Keratinocyte (primary cell): ENCODE measurements at regions not wholly inside any gene's neighbourhood (a gene's known extent, or its start where the extent isn't known, plus 50 kb on each side); places are given as distances from the start of the nearest gene placed in this dataset.

Source experiments
- DNase-seq: peaks from one replicate; pipeline ENCODE4 v3.0.0-alpha.2; 2011; ENCODE audit warnings: low read depth, missing footprints, low spot score
- FAIRE-seq: peaks from 2 replicates; lab custom pipeline; 2011; peaks lifted over from hg19 to GRCh38; lab: Jason Lieb, UNC
- H2AFZ ChIP-seq: 2 replicates; pipeline ENCODE4 v1.6.0; 2012; ENCODE audit warnings: low read length, control low read depth, inconsistent platforms; ENCODE audit not compliant: control insufficient read depth
- H3K27ac ChIP-seq: 2 replicates; pipeline ENCODE4 v1.5.1; 2011; ENCODE audit warnings: low read length; ENCODE audit not compliant: control insufficient read depth, insufficient read depth
- H3K27me3 ChIP-seq: 3 replicates; pipeline ENCODE4 v1.6.0; 2011; ENCODE audit warnings: low read length; ENCODE audit not compliant: control insufficient read depth, insufficient read depth; ENCODE audit errors: extremely low read depth
- H3K36me3 ChIP-seq, 2 experiments: 2 replicates in 1 of 2; 3 replicates in 1 of 2; pipeline ENCODE4 v1.5.1; 2011; ENCODE audit warnings: low read length in 2 of 2, mild to moderate bottlenecking in 1 of 2; ENCODE audit not compliant: control insufficient read depth in 2 of 2, insufficient read depth in 2 of 2; ENCODE audit errors: extremely low read depth in 1 of 2
- H3K4me1 ChIP-seq: 3 replicates; pipeline ENCODE4 v1.5.1; 2011; ENCODE audit warnings: low read length; ENCODE audit not compliant: control insufficient read depth, insufficient read depth; ENCODE audit errors: extremely low read depth
- H3K4me2 ChIP-seq: 3 replicates; pipeline ENCODE4 v1.6.0; 2011; ENCODE audit warnings: low read depth, low read length; ENCODE audit not compliant: control insufficient read depth, insufficient read depth; ENCODE audit errors: extremely low read depth
- H3K4me3 ChIP-seq, 3 experiments: fragments of 200-600 bp in 1 of 3; sonication (generic) in 1 of 3; 2 replicates in 2 of 3; 3 replicates in 1 of 3; pipeline ENCODE4 v1.5.1; 2011 to 2016; ENCODE audit warnings: low read length in 3 of 3, mild to moderate bottlenecking in 3 of 3, control low read depth in 2 of 3, inconsistent platforms in 1 of 3, low read depth in 1 of 3, mixed read lengths in 1 of 3, mixed run types in 1 of 3, moderate library complexity in 1 of 3; ENCODE audit not compliant: control insufficient read depth in 2 of 3, insufficient read depth in 2 of 3; ENCODE audit errors: extremely low read depth in 1 of 3
- H3K79me2 ChIP-seq: 2 replicates; pipeline ENCODE4 v1.6.0; 2012; ENCODE audit warnings: low read length; ENCODE audit not compliant: control insufficient read depth, insufficient read depth
- H3K9ac ChIP-seq: 3 replicates; pipeline ENCODE4 v1.6.0; 2011; ENCODE audit warnings: low read length; ENCODE audit not compliant: control insufficient read depth, insufficient read depth; ENCODE audit errors: extremely low read depth
- H3K9me1 ChIP-seq: 3 replicates; pipeline ENCODE4 v1.6.0; 2011; ENCODE audit warnings: low read length; ENCODE audit not compliant: control insufficient read depth, insufficient read depth; ENCODE audit errors: extremely low read depth
- H3K9me3 ChIP-seq: 2 replicates; pipeline ENCODE4 v1.5.1; 2012; ENCODE audit warnings: low read depth, low read length; ENCODE audit not compliant: control insufficient read depth
- H4K20me1 ChIP-seq: 3 replicates; pipeline ENCODE4 v1.6.0; 2011; ENCODE audit warnings: low read length; ENCODE audit not compliant: control insufficient read depth, insufficient read depth; ENCODE audit errors: extremely low read depth
- EZH2 ChIP-seq: IDR thresholded peaks from one replicate; pipeline ENCODE4 v1.6.1; 2012; ENCODE audit warnings: inconsistent platforms, mild to moderate bottlenecking, low read length, moderate library complexity
- dilution Hi-C: fragments of 300-500 bp; cut with MboI; formaldehyde crosslinking; loops from one replicate; pipeline ENCODE4 v1.7.0; 2020; ENCODE audit warnings: low sequenced_read_pairs; ENCODE audit not compliant: extremely low pct_ligation_motif_present
- TF ChIP-seq, protein P1 (sequence below), 3 experiments: IDR thresholded peaks in 1 of 3; conservative IDR thresholded peaks in 1 of 3; optimal IDR thresholded peaks in 1 of 3; 2 replicates in 2 of 3; 3 replicates in 1 of 3; pipeline versions ENCODE3 to v1.5.1; 2011; ENCODE audit warnings: low read length in 3 of 3, mild to moderate bottlenecking in 3 of 3, moderate library complexity in 2 of 3, control low read depth in 1 of 3, inconsistent platforms in 1 of 3; ENCODE audit not compliant: insufficient read depth in 2 of 3; ENCODE audit errors: extremely low read depth in 1 of 3

GRCh38 chrX:93985344-93986307, 311.6 kb downstream of the FAM133A start:
- Histone ChIP-seq H3K36me3 (no peaks in the 10 kb centered on the region), H3K4me2 (no peak overlapping the region), H3K9me1 (no peaks in the 10 kb centered on the region), H4K20me1 (no peaks in the 10 kb centered on the region), H3K79me2 (no peaks in the 10 kb centered on the region), H3K9ac (no peak overlapping the region), H2AFZ (no peak overlapping the region), H3K9me3 (no peaks in the 10 kb centered on the region), H3K4me1 (no peaks in the 10 kb centered on the region), H3K27me3 (no peaks in the 10 kb centered on the region), H3K4me3 (no peak overlapping the region), H3K27ac (no peak overlapping the region)
- dilution Hi-C loops = no loop called here
- DNase-seq = no peak
- FAIRE-seq = no peak
- no peak for TF ChIP-seq EZH2
- TF ChIP-seq, protein P1, sequence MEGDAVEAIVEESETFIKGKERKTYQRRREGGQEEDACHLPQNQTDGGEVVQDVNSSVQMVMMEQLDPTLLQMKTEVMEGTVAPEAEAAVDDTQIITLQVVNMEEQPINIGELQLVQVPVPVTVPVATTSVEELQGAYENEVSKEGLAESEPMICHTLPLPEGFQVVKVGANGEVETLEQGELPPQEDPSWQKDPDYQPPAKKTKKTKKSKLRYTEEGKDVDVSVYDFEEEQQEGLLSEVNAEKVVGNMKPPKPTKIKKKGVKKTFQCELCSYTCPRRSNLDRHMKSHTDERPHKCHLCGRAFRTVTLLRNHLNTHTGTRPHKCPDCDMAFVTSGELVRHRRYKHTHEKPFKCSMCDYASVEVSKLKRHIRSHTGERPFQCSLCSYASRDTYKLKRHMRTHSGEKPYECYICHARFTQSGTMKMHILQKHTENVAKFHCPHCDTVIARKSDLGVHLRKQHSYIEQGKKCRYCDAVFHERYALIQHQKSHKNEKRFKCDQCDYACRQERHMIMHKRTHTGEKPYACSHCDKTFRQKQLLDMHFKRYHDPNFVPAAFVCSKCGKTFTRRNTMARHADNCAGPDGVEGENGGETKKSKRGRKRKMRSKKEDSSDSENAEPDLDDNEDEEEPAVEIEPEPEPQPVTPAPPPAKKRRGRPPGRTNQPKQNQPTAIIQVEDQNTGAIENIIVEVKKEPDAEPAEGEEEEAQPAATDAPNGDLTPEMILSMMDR (optimal IDR thresholded peaks at IDR 0.05 in 1 of 3, IDR thresholded peaks at IDR 0.05 in 1 of 3, conservative IDR thresholded peaks at IDR 0.05 in 1 of 3; ENCODE audit: extremely low read depth in 1 of 3, insufficient read depth in 2 of 3, low read length in 3 of 3) = no peak
